ENCODE measurements at regions not wholly inside any gene's neighbourhood (a gene's known extent, or its start where the extent isn't known, plus 50 kb on each side); places are given as distances from the start of the nearest gene placed in this dataset.

- no peak overlapping the region for H3K4ac ChIP-seq (ENCODE audit: low read length)
- H2BK12ac ChIP-seq (ENCODE audit: low read length): no peak overlapping the region
- no peak overlapping the region for H3K4me2 ChIP-seq (ENCODE audit: insufficient read depth, low read length, poor library complexity, severe bottlenecking)
- H3K9me3 ChIP-seq (replicated peaks in 1 of 2; ENCODE audit: control insufficient read depth in 2 of 2, insufficient read depth in 1 of 2, low read depth in 1 of 2, low read length in 2 of 2): no peaks in the 10 kb centered on the region
- no peak overlapping the region for H2BK5ac ChIP-seq (ENCODE audit: low read length)
- H4K8ac ChIP-seq (ENCODE audit: low read depth, low read length): no peak overlapping the region
- H3K36me3 ChIP-seq (replicated peaks in 1 of 2; ENCODE audit: control insufficient read depth in 2 of 2, insufficient read depth in 2 of 2, low read length in 2 of 2): no peaks in the 10 kb centered on the region
- DNase-seq (ENCODE audit: low spot score): no peak
- no peak overlapping the region for H3K27ac ChIP-seq (replicated peaks; ENCODE audit: low read length)
- no peak overlapping the region for H3K4me3 ChIP-seq (ENCODE audit: low read length in 2 of 2)
- no peak overlapping the region for H3K14ac ChIP-seq (ENCODE audit: low read length)
- no peak overlapping the region for H2BK15ac ChIP-seq (ENCODE audit: low read length)
- no peak overlapping the region for H2AK5ac ChIP-seq (ENCODE audit: low read depth, low read length)
- no peaks in the 10 kb centered on the region for H3K79me1 ChIP-seq (ENCODE audit: low read depth, low read length)
- no peak overlapping the region for H2BK120ac ChIP-seq (ENCODE audit: low read depth, low read length)
- no peak overlapping the region for H3K18ac ChIP-seq (ENCODE audit: low read length)
- peaks cover 0 to 38% (median 0%) of the 10 kb centered on the region in 3 experiments for H3K27me3 ChIP-seq (ENCODE audit: control insufficient read depth in 3 of 3, insufficient read depth in 3 of 3, low read depth in 1 of 3, low read length in 3 of 3)
- H4K91ac ChIP-seq (ENCODE audit: low read depth, low read length, poor library complexity): no peak overlapping the region
- H3K23ac ChIP-seq (ENCODE audit: low read depth, low read length, poor library complexity): no peak overlapping the region
- H3K9ac ChIP-seq (ENCODE audit: low read depth, low read length, poor library complexity): no peak overlapping the region
- WGBS, 2 donors (ENCODE audit: extremely low coverage in 2 of 2, insufficient read length in 2 of 2, insufficient replicate concordance in 1 of 2): no CpG with 5 or more reads among the region's 3 CpGs
- peaks cover 0 to 23% of the 10 kb centered on the region in 2 donors for H3K4me1 ChIP-seq (ENCODE audit: control insufficient read depth in 2 of 2, insufficient read depth in 1 of 2, low read depth in 1 of 2, low read length in 2 of 2)
- H2AFZ ChIP-seq (ENCODE audit: low read length): no peak overlapping the region
Measured at GRCh38 chr1:5721634-5722215, 270.5 kb downstream of the NPHP4 start.

DNA sequence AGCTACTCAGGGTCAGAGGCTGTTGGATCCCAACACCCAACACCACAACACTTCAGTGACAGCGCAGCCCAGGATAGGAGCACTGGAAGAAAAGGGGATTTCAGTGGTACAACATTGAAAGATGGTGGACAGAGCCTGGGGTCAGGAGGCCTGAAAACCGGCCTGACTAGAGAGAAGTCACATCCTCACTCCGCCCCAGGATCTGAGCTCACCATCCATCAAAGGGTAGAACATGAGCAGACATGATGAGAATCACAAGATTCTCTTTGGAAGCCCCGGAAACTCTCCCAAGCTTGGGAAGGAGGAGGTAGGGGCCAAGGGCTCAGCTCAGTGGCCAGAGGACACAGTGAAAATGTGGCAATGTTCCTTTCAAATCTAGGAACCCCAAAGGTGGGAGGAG is 271.3 kb downstream of the NPHP4 start:
- Histone ChIP-seq H3K79me1 (ENCODE audit: low read depth, low read length) (no peaks in the 10 kb centered on the region), H3K4me3 (ENCODE audit: low read length in 2 of 2) (no peak overlapping the region), H3K4me1 (ENCODE audit: control insufficient read depth in 2 of 2, insufficient read depth in 1 of 2, low read depth in 1 of 2, low read length in 2 of 2) (peaks cover 0 to 24% of the 10 kb centered on the region in 2 donors), H3K36me3 (replicated peaks in 1 of 2; ENCODE audit: control insufficient read depth in 2 of 2, insufficient read depth in 2 of 2, low read length in 2 of 2) (no peaks in the 10 kb centered on the region), H2AFZ (ENCODE audit: low read length) (no peak overlapping the region), H3K23ac (ENCODE audit: low read depth, low read length, poor library complexity) (no peak overlapping the region), H3K18ac (ENCODE audit: low read length) (no peak overlapping the region), H2BK15ac (ENCODE audit: low read length) (no peak overlapping the region), H3K4ac (ENCODE audit: low read length) (no peak overlapping the region), H4K8ac (ENCODE audit: low read depth, low read length) (no peak overlapping the region), H3K9ac (ENCODE audit: low read depth, low read length, poor library complexity) (no peak overlapping the region), H2AK5ac (ENCODE audit: low read depth, low read length) (no peak overlapping the region), H4K91ac (ENCODE audit: low read depth, low read length, poor library complexity) (no peak overlapping the region), H3K14ac (ENCODE audit: low read length) (no peak overlapping the region), H2BK120ac (ENCODE audit: low read depth, low read length) (no peak overlapping the region), H2BK12ac (ENCODE audit: low read length) (no peak overlapping the region), H3K4me2 (ENCODE audit: insufficient read depth, low read length, poor library complexity, severe bottlenecking) (no peak overlapping the region), H2BK5ac (ENCODE audit: low read length) (no peak overlapping the region), H3K9me3 (replicated peaks in 1 of 2; ENCODE audit: control insufficient read depth in 2 of 2, insufficient read depth in 1 of 2, low read depth in 1 of 2, low read length in 2 of 2) (peaks cover 0 to under 1% of the 10 kb centered on the region in 2 donors), H3K27me3 (ENCODE audit: control insufficient read depth in 3 of 3, insufficient read depth in 3 of 3, low read depth in 1 of 3, low read length in 3 of 3) (peaks cover 0 to 43% (median 0%) of the 10 kb centered on the region in 3 experiments), H3K27ac (replicated peaks; ENCODE audit: low read length) (no peak overlapping the region)
- DNase-seq (ENCODE audit: low spot score): no peak
- no CpG with 5 or more reads among the region's 4 CpGs for WGBS, 2 donors (ENCODE audit: extremely low coverage in 2 of 2, insufficient read length in 2 of 2, insufficient replicate concordance in 1 of 2)

DNA sequence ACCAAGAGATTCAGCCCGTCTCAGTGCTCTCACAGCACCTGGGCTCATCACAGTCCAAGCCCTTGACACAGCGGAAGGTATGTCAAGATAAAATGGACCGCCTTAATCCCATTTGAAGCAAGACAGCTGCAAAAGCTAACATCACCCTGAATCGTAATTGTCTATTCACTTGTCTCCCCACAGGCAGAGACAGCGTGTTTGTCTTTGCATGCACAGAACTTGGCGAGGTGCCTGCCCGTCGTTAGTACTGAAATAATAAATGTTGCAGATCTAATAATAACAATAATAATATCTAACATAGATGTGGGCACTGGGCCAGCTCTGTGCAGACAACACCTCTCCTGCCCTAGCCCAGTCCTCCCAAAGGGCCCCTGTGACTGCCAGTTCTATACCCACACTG is 271.7 kb downstream of the NPHP4 start:
- Histone ChIP-seq H4K8ac (ENCODE audit: low read depth, low read length) (no peak overlapping the region), H2AFZ (ENCODE audit: low read length) (no peak overlapping the region), H2BK5ac (ENCODE audit: low read length) (no peak overlapping the region), H3K79me1 (ENCODE audit: low read depth, low read length) (no peaks in the 10 kb centered on the region), H3K4ac (ENCODE audit: low read length) (no peak overlapping the region), H3K18ac (ENCODE audit: low read length) (no peak overlapping the region), H2AK5ac (ENCODE audit: low read depth, low read length) (no peak overlapping the region), H3K27me3 (ENCODE audit: control insufficient read depth in 3 of 3, insufficient read depth in 3 of 3, low read depth in 1 of 3, low read length in 3 of 3) (peaks cover 0 to 43% (median 0%) of the 10 kb centered on the region in 3 experiments), H2BK15ac (ENCODE audit: low read length) (no peak overlapping the region), H3K4me2 (ENCODE audit: insufficient read depth, low read length, poor library complexity, severe bottlenecking) (no peak overlapping the region), H3K9ac (ENCODE audit: low read depth, low read length, poor library complexity) (no peak overlapping the region), H2BK120ac (ENCODE audit: low read depth, low read length) (no peak overlapping the region), H3K23ac (ENCODE audit: low read depth, low read length, poor library complexity) (no peak overlapping the region), H2BK12ac (ENCODE audit: low read length) (no peak overlapping the region), H3K4me3 (ENCODE audit: low read length in 2 of 2) (no peak overlapping the region), H3K9me3 (replicated peaks in 1 of 2; ENCODE audit: control insufficient read depth in 2 of 2, insufficient read depth in 1 of 2, low read depth in 1 of 2, low read length in 2 of 2) (peaks cover 0 to 5% of the 10 kb centered on the region in 2 donors), H4K91ac (ENCODE audit: low read depth, low read length, poor library complexity) (no peak overlapping the region), H3K4me1 (ENCODE audit: control insufficient read depth in 2 of 2, insufficient read depth in 1 of 2, low read depth in 1 of 2, low read length in 2 of 2) (peaks cover 0 to 24% of the 10 kb centered on the region in 2 donors), H3K36me3 (replicated peaks in 1 of 2; ENCODE audit: control insufficient read depth in 2 of 2, insufficient read depth in 2 of 2, low read length in 2 of 2) (no peaks in the 10 kb centered on the region), H3K27ac (replicated peaks; ENCODE audit: low read length) (no peak overlapping the region), H3K14ac (ENCODE audit: low read length) (no peak overlapping the region)
- no peak for DNase-seq (ENCODE audit: low spot score)
- no CpG with 5 or more reads among the region's 8 CpGs for WGBS, 2 donors (ENCODE audit: extremely low coverage in 2 of 2, insufficient read length in 2 of 2, insufficient replicate concordance in 1 of 2)

GRCh38 chr1:5720045-5720444 is 272.2 kb downstream of the NPHP4 start:
- H3K27me3 ChIP-seq (ENCODE audit: control insufficient read depth in 3 of 3, insufficient read depth in 3 of 3, low read depth in 1 of 3, low read length in 3 of 3): peaks cover 0 to 43% (median 0%) of the 10 kb centered on the region in 3 experiments
- no peaks in the 10 kb centered on the region for H3K79me1 ChIP-seq (ENCODE audit: low read depth, low read length)
- no peak overlapping the region for H3K9ac ChIP-seq (ENCODE audit: low read depth, low read length, poor library complexity)
- no peak overlapping the region for H3K27ac ChIP-seq (replicated peaks; ENCODE audit: low read length)
- no peak overlapping the region for H2BK12ac ChIP-seq (ENCODE audit: low read length)
- no peak overlapping the region for H2BK120ac ChIP-seq (ENCODE audit: low read depth, low read length)
- H3K4me1 ChIP-seq (ENCODE audit: control insufficient read depth in 2 of 2, insufficient read depth in 1 of 2, low read depth in 1 of 2, low read length in 2 of 2): peaks cover 0 to 24% of the 10 kb centered on the region in 2 donors
- DNase-seq (ENCODE audit: low spot score): no peak
- no peaks in the 10 kb centered on the region for H3K36me3 ChIP-seq (replicated peaks in 1 of 2; ENCODE audit: control insufficient read depth in 2 of 2, insufficient read depth in 2 of 2, low read length in 2 of 2)
- no peak overlapping the region for H4K91ac ChIP-seq (ENCODE audit: low read depth, low read length, poor library complexity)
- no CpG with 5 or more reads among the region's 8 CpGs for WGBS, 2 donors (ENCODE audit: extremely low coverage in 2 of 2, insufficient read length in 2 of 2, insufficient replicate concordance in 1 of 2)
- no peak overlapping the region for H3K4ac ChIP-seq (ENCODE audit: low read length)
- H3K14ac ChIP-seq (ENCODE audit: low read length): no peak overlapping the region
- H3K4me3 ChIP-seq (ENCODE audit: low read length in 2 of 2): no peak overlapping the region
- no peak overlapping the region for H2AK5ac ChIP-seq (ENCODE audit: low read depth, low read length)
- peak overlapping the region; percentile 59 for H2BK15ac ChIP-seq (ENCODE audit: low read length)
- H3K18ac ChIP-seq (ENCODE audit: low read length): no peak overlapping the region
- H2BK5ac ChIP-seq (ENCODE audit: low read length): no peak overlapping the region
- peaks cover 0 to 10% of the 10 kb centered on the region in 2 donors for H3K9me3 ChIP-seq (replicated peaks in 1 of 2; ENCODE audit: control insufficient read depth in 2 of 2, insufficient read depth in 1 of 2, low read depth in 1 of 2, low read length in 2 of 2)
- H2AFZ ChIP-seq (ENCODE audit: low read length): no peak overlapping the region
- H3K23ac ChIP-seq (ENCODE audit: low read depth, low read length, poor library complexity): no peak overlapping the region
- H3K4me2 ChIP-seq (ENCODE audit: insufficient read depth, low read length, poor library complexity, severe bottlenecking): no peak overlapping the region
- H4K8ac ChIP-seq (ENCODE audit: low read depth, low read length): no peak overlapping the region
